Panc1 (cell line): ENCODE measurements at regions not wholly inside any gene's neighbourhood (a gene's known extent, or its start where the extent isn't known, plus 50 kb on each side); places are given as distances from the start of the nearest gene placed in this dataset.

Experiments used
- POLR2AphosphoS5 ChIP-seq: IDR thresholded peaks from 2 replicates; pipeline ENCODE4 v1.6.1; 2012; ENCODE audit warnings: mild to moderate bottlenecking, low read depth, low read length, moderate library complexity
- TCF7L2 ChIP-seq: IDR thresholded peaks from 2 replicates; pipeline ENCODE4 v1.6.1; 2011; ENCODE audit warnings: mild to moderate bottlenecking, low read depth, low read length, inconsistent platforms
- TF ChIP-seq, protein P1 (sequence below): fragments of 450-650 bp; IDR thresholded peaks from 2 replicates; pipeline ENCODE4 v1.5.1; 2017; ENCODE audit warnings: mild to moderate bottlenecking

- TF ChIP-seq, protein P1, sequence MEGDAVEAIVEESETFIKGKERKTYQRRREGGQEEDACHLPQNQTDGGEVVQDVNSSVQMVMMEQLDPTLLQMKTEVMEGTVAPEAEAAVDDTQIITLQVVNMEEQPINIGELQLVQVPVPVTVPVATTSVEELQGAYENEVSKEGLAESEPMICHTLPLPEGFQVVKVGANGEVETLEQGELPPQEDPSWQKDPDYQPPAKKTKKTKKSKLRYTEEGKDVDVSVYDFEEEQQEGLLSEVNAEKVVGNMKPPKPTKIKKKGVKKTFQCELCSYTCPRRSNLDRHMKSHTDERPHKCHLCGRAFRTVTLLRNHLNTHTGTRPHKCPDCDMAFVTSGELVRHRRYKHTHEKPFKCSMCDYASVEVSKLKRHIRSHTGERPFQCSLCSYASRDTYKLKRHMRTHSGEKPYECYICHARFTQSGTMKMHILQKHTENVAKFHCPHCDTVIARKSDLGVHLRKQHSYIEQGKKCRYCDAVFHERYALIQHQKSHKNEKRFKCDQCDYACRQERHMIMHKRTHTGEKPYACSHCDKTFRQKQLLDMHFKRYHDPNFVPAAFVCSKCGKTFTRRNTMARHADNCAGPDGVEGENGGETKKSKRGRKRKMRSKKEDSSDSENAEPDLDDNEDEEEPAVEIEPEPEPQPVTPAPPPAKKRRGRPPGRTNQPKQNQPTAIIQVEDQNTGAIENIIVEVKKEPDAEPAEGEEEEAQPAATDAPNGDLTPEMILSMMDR = no peak
- no peak for TF ChIP-seq POLR2AphosphoS5
- TF ChIP-seq TCF7L2 = no peak
These were observed 281.1 kb upstream of the PFKP start for GRCh38 chr10:2786251-2786650.
